Neural cell (in vitro differentiated cells): ENCODE measurements at regions not wholly inside any gene's neighbourhood (a gene's known extent, or its start where the extent isn't known, plus 50 kb on each side); places are given as distances from the start of the nearest gene placed in this dataset.

ENCODE experiments used
- H2AFZ ChIP-seq: fragments of 200-600, 300-800 bp; sonication (generic), shearing (Covaris generic); 2 replicates; pipeline ENCODE4 v1.6.0; 2014; ENCODE audit warnings: low read depth, mild to moderate bottlenecking, antibody characterized with exemption, low read length, moderate library complexity
- H3F3A ChIP-seq: fragments of 200-600 bp; shearing (Covaris generic); 2 replicates; pipeline ENCODE4 v1.6.1; 2016; ENCODE audit warnings: mild to moderate bottlenecking, moderate library complexity, mixed read lengths, antibody characterized with exemption, low read length; ENCODE audit not compliant: insufficient read depth, poor library complexity, severe bottlenecking
- H3K27ac ChIP-seq: fragments of 200-600, 300-800 bp; sonication (generic), shearing (Covaris generic); 2 replicates; pipeline ENCODE4 v1.5.1; 2014; ENCODE audit warnings: mild to moderate bottlenecking, low read length, moderate library complexity
- H3K27me3 ChIP-seq: fragments of 300-800, 200-600 bp; sonication (generic), shearing (Covaris generic); 2 replicates; pipeline ENCODE4 v1.6.0; 2014; ENCODE audit warnings: mild to moderate bottlenecking, low read depth, low read length, moderate library complexity; ENCODE audit not compliant: insufficient read depth
- H3K36me3 ChIP-seq: fragments of 300-800, 200-600 bp; sonication (generic), shearing (Covaris generic); 2 replicates; pipeline ENCODE4 v1.5.1; 2014; ENCODE audit warnings: mild to moderate bottlenecking, antibody characterized with exemption, low read length, moderate library complexity; ENCODE audit not compliant: insufficient read depth
- H3K4me2 ChIP-seq: fragments of 300-800, 200-600 bp; sonication (generic), shearing (Covaris generic); 2 replicates; pipeline ENCODE4 v1.6.0; 2014; ENCODE audit warnings: mild to moderate bottlenecking, low read length
- H3K4me3 ChIP-seq: fragments of 300-800, 200-600 bp; sonication (generic), shearing (Covaris generic); 2 replicates; pipeline ENCODE4 v1.5.1; 2014; ENCODE audit warnings: mild to moderate bottlenecking, low read length, moderate library complexity
- H3K79me2 ChIP-seq: fragments of 200-600 bp; shearing (Covaris generic); replicated peaks from 2 replicates; pipeline ENCODE4 v1.6.0; 2014; ENCODE audit warnings: mild to moderate bottlenecking, low read length, moderate library complexity; ENCODE audit not compliant: insufficient read depth
- H3K9ac ChIP-seq: fragments of 300-800, 200-600 bp; sonication (generic), shearing (Covaris generic); 2 replicates; pipeline ENCODE4 v1.6.1; 2016; ENCODE audit warnings: mild to moderate bottlenecking, low read length, mixed read lengths
- H3K9me2 ChIP-seq: fragments of 200-600 bp; shearing (Covaris generic); 2 replicates; pipeline ENCODE4 v1.6.1; 2016; ENCODE audit warnings: mild to moderate bottlenecking, low read length, mixed read lengths; ENCODE audit not compliant: insufficient read depth
- H3K9me3 ChIP-seq: fragments of 200-600, 300-800 bp; sonication (generic), shearing (Covaris generic); 2 replicates; pipeline ENCODE4 v1.6.1; 2016; ENCODE audit warnings: mild to moderate bottlenecking, mixed run types, low read length, moderate library complexity, mixed read lengths
- H4K20me1 ChIP-seq: fragments of 200-600 bp; shearing (Covaris generic); 2 replicates; pipeline ENCODE4 v1.6.1; 2016; ENCODE audit warnings: mild to moderate bottlenecking, mixed run types; ENCODE audit not compliant: insufficient read depth
- EP300 ChIP-seq: fragments of 450-650 bp; conservative IDR thresholded peaks from 2 replicates; pipeline ENCODE4 v1.6.1; 2014; ENCODE audit warnings: antibody characterized with exemption, mild to moderate bottlenecking, moderate library complexity; ENCODE audit not compliant: poor library complexity, severe bottlenecking
- EZH2 ChIP-seq: fragments of 200-600, 300-800 bp; shearing (Covaris generic), sonication (generic); IDR thresholded peaks from 2 replicates; pipeline ENCODE4 v1.6.1; 2014; ENCODE audit warnings: antibody characterized with exemption, low read length, borderline replicate concordance, mild to moderate bottlenecking; ENCODE audit not compliant: insufficient read depth, poor library complexity, severe bottlenecking
- MXI1 ChIP-seq: fragments of 450-650 bp; conservative IDR thresholded peaks from 2 replicates; pipeline ENCODE4 v1.6.1; 2014; ENCODE audit warnings: antibody characterized with exemption, mild to moderate bottlenecking; ENCODE audit not compliant: poor library complexity, severe bottlenecking
- POLR2AphosphoS5 ChIP-seq: IDR thresholded peaks from 2 replicates; pipeline ENCODE4 v1.6.1; 2012
- RAD21 ChIP-seq: fragments of 450-650 bp; conservative IDR thresholded peaks from 2 replicates; pipeline ENCODE4 v1.6.1; 2014; ENCODE audit warnings: antibody characterized with exemption, mild to moderate bottlenecking, moderate library complexity
- REST ChIP-seq: IDR thresholded peaks from 2 replicates; pipeline ENCODE4 v1.6.1; 2012; ENCODE audit warnings: borderline replicate concordance
- SMC3 ChIP-seq: fragments of 450-650 bp; conservative IDR thresholded peaks from 2 replicates; pipeline ENCODE4 v1.6.1; 2014; ENCODE audit warnings: antibody characterized with exemption, mild to moderate bottlenecking, moderate library complexity; ENCODE audit not compliant: poor library complexity
- TAF1 ChIP-seq: IDR thresholded peaks from 2 replicates; pipeline ENCODE4 v1.6.1; 2012; ENCODE audit warnings: low read depth
- TF ChIP-seq, protein P1 (sequence below): fragments of 450-650 bp; IDR thresholded peaks from 2 replicates; pipeline ENCODE4 v1.5.1; 2014; ENCODE audit warnings: antibody characterized with exemption, mild to moderate bottlenecking, moderate library complexity; ENCODE audit not compliant: poor library complexity, severe bottlenecking

DNA sequence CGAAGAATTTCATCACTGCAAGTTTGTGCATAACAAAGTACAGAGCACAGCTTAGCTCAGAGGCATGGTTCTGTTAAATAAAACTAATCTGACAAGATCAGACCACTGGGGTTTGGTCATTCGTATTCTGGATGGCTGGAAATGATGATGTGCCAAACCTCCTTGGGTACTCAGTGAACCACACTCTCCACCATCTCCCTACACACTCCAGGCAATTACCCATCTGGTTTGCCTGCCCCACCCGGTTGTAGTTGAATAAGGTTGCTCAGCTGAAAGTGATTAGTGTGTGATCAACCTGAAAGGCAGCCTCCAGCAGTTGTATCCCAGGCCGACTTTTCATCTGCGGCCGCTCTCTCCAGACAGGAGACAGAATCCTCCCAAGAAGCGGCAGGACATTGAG lies 371.4 kb downstream of the TLE1 start:
- Histone ChIP-seq H3K9me2 (no peaks in the 10 kb centered on the region), H2AFZ (no peak overlapping the region), H3K27me3 (no peaks in the 10 kb centered on the region), H3K9me3 (no peaks in the 10 kb centered on the region), H3K4me3 (no peak overlapping the region), H3K36me3 (no peaks in the 10 kb centered on the region), H4K20me1 (no peaks in the 10 kb centered on the region), H3K79me2 (no peaks in the 10 kb centered on the region), H3K9ac (no peak overlapping the region), H3K4me2 (no peak overlapping the region), H3F3A (no peaks in the 10 kb centered on the region), H3K27ac (no peak overlapping the region)
- TF ChIP-seq MXI1 (no peak), SMC3 (no peak), TAF1 (no peak), RAD21 (no peak), EP300 (no peak), POLR2AphosphoS5 (no peak), EZH2 (no peak), REST (no peak)
- TF ChIP-seq, protein P1, sequence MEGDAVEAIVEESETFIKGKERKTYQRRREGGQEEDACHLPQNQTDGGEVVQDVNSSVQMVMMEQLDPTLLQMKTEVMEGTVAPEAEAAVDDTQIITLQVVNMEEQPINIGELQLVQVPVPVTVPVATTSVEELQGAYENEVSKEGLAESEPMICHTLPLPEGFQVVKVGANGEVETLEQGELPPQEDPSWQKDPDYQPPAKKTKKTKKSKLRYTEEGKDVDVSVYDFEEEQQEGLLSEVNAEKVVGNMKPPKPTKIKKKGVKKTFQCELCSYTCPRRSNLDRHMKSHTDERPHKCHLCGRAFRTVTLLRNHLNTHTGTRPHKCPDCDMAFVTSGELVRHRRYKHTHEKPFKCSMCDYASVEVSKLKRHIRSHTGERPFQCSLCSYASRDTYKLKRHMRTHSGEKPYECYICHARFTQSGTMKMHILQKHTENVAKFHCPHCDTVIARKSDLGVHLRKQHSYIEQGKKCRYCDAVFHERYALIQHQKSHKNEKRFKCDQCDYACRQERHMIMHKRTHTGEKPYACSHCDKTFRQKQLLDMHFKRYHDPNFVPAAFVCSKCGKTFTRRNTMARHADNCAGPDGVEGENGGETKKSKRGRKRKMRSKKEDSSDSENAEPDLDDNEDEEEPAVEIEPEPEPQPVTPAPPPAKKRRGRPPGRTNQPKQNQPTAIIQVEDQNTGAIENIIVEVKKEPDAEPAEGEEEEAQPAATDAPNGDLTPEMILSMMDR, result no peak

- Histone ChIP-seq H3K79me2 (no peaks in the 10 kb centered on the region), H3K27me3 (no peaks in the 10 kb centered on the region), H3K36me3 (no peaks in the 10 kb centered on the region), H3K9ac (no peak overlapping the region), H3K4me3 (no peak overlapping the region), H2AFZ (no peak overlapping the region), H3F3A (no peaks in the 10 kb centered on the region), H4K20me1 (no peaks in the 10 kb centered on the region), H3K27ac (no peak overlapping the region), H3K9me3 (no peaks in the 10 kb centered on the region), H3K4me2 (no peak overlapping the region), H3K9me2 (no peaks in the 10 kb centered on the region)
- no peak for TF ChIP-seq EZH2
- TF ChIP-seq MXI1, result no peak
- no peak for TF ChIP-seq REST
- TF ChIP-seq RAD21, result no peak
- no peak for TF ChIP-seq TAF1
- no peak for TF ChIP-seq EP300
- TF ChIP-seq, protein P1, result no peak
These were observed 372.1 kb downstream of the TLE1 start for GRCh38 chr9:81317223-81317622.
